ENCODE measurements at regions not wholly inside any gene's neighbourhood (a gene's known extent, or its start where the extent isn't known, plus 50 kb on each side); places are given as distances from the start of the nearest gene placed in this dataset.

DNA sequence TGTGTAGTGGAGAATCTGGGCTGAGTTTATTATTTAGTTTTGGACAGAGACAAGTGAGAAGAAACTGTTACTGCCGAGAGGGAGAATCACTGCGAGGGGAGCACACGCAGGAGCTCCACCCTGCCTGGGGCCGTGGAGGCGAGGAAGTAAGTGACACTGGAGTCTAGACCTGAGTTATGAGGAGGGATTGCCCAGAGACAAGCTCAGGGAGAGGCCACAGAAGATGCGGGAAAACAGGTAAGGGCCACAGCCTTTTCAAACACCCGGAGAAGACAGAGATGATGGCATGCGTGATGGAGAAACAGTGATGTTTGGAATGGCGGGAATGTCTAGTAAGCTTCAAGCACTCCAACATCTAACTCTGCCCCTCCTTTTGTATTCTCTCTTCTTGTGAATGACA is 84.1 kb downstream of the TNFSF11 start:
- no peak for DNase-seq

DNA sequence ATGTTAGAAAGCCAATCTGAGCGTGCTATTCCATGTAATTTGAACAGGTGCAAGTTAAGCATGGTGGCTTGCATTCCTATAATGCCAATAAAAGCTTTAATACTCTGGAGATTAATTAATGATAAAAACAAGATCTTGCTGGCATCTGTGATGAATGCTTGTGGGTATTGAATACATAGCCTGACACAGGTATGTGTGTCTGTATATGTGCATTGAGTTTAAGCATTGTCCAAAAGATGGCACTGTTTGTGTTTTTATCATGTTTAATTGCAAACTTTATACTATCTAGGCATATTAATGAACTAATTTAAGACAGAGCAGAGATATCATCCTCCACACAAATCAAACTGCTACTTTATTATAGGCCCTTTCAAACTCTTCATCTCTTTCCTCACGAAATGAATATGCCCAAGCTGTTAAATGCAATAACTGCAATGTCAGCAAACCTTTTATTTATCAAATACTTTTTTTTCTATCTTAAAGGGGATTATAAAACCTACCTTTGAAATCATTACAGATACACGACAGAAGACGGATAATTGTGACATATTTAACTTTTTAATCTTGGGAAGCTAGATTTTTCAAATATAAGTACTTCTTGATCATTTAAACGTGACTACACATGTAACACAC is 86.5 kb downstream of the TNFSF11 start:
- DNase-seq, result peak; percentile 44

DNA sequence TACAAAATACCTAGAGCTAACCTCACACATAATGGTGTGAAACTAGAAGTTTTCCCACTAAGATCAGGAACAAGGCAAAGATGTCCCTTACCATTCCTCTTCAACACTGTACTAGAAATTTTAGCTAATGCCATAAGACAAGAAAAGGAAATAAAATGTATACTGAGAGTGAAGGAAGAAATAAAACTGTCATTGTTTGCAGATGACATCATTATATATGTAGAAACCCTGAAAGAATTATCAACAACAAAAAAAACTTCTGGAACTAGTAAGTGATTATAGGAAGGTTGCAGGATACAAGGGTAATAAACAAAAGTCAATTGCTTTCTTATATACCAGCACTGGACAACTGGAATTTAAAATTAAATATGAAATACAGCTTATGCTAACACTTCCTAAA is 93.7 kb downstream of the TNFSF11 start:
- no peak for DNase-seq

DNA sequence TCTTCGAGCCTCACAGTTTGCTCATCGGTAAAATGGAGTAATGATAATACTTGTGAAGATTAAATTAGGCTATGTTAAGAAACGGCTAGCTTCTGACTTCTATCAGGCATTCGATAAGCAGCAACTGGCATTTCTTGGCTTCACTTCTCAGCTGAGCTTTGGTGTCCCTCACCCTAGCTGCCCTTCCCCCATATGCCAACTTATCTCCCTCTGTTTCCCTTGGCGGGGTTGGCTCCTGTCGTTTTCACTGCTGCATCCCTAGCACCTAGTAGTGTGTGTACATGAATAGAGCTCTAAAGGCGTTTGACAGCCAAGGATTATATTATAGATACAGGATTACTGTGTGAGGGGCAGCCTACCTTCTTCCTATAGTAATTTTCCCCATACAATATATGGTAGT is 97.5 kb downstream of the TNFSF11 start:
- DNase-seq, result no peak

DNA sequence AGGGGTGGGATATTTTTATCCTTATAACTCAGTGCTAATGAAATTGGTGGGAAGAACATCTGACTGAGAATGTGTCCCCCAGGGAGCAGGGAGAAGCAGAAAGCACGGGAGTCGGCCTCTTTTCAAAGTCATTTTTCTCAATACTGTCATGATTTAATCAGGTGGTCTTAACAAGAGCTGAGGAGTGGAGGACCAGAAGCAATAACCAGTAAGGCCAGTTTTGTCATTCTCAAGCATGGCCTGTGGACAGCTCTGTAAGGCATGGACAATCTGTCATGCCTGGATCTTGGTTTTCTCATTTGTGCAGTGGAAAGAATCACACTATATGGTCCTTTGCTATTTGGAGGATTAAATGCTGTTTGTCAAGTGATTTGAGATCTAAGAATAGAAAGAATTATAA is 99.7 kb downstream of the TNFSF11 start:
- no peak for DNase-seq

DNA sequence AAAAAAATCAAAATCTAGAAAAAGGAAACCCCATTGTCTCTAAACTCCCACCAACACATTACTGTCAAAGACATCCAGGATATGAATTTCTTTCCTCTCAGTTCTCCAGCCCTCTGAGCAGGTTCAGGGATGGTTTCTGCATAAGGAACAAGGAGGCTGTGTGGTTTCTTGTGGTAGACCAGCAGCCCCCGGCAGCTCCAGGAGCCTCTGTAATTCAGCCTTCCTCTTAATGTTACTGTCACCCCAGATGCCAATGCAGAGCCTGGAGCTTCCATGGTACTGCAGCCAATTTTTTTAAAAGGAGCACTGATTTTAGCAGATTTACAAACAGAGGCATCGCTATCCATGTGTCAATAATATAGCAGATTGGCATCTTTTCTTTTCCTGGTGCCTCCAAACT is 100.6 kb upstream of the FAM216B start:
- no peak for DNase-seq

DNA sequence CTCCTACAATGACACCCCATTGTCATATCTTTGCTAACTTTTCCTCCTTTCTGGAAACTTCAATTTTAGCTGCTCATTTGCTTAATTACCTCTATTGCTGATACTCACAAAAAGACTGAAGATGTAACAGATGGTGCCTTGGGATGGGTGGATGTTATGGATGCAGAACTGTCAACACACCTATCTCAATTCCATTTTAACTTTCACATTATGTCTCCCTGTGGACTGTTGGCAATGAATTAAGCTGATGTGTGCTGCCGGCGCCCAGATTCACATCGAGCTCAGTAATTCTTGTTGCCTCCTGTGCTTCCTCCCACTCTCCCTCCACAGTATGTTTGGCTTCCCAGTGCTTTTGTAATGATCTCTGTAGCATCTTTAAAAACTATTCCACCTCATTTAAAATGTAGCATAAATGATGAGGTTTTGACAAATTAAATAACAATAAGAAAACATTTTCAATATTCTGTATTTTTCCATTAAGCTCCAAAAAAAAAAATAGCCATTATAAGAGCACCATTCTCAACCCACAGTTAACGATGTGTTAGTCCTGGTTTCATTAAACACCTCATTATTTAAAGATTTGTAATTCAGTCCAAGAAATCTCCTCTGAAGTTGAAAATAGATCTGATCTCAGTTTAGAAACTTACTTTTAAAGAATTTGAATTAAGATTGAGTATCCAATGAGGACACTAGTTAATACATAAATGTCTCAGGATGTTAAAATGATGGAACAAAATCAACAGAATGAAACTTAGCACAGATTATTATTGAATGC is 99.9 kb upstream of the FAM216B start:
- DNase-seq, result no peak

DNA sequence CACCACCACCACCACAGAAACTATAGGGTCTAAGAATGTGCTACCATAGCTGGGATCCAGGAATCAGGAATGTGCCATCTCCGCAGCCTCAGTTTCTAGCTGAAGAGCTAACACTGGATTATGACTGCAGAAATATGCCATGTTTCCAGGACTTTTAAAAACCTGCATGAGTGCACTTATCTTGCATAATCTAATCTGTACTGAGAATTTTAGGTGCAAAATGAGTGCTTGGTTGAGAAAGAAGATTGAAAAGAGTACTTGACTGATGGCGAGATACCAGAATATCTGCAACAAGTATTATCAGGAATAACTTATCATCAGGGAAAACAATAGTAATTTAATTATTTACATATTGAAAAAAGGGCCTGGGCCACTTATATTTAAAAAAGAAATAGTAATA is 97.2 kb upstream of the FAM216B start:
- no peak for DNase-seq

DNA sequence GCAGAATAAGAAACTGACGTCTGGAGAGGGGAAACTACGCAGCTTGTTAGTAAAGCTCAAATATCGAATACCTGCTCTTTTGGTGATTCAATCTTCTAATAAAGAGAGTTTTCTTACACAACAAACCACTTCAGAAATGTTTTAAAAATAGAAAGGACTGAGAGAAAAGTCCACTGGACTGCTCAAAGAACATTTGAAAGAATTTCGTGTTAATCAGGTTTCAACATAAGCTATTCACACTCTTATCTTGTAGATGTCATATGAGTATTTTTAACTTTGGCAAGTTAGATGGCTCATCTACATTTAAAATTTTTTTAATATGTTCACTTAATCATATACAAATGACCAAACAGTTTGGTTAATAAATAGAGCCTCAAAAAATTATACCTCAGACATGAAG is 95.6 kb upstream of the FAM216B start:
- DNase-seq, result no peak

DNA sequence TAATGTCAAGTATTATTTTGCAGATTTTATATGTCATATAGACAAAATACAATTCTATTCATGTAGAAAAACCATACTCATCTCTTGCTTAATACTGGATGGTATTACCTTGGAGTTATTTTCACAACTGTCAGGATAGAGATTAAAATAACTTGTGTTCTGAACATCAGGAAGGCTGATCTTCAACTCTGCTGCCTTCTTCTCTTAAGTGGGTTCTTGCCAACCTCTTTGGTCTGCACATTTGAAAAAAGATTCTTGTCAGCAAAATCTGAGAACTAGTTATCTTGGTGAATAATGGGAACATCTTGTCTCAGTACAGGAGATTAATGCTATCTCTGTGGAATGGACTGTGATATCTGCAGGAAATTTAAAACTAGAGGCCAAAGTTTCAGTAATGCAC is 95.2 kb upstream of the FAM216B start:
- no peak for DNase-seq

- no peak for DNase-seq
Measured at GRCh38 chr13:42688821-42689220, 92.6 kb upstream of the FAM216B start.

DNA sequence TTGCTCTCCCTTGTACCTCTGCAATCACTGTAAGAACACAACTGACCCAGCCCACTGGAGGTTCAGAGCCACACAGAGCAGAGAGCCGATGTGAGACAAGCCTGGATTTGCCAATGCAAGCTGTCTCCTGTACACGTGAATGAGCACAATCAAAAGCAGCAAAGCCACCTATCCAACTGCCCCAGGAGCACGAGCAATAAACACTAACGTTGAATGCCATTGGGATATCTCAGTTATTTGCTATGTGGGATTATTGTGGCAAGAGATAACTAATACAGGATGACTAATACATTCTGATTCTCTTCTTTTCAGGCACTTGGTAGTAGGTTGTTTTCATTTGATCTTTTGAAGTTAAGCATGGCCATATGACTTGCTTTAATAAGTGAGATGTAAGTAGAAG is 85.2 kb upstream of the FAM216B start:
- DNase-seq, result peak; percentile 87

- no peak for DNase-seq
Measured at GRCh38 chr13:42699912-42700311, 81.5 kb upstream of the FAM216B start.

DNA sequence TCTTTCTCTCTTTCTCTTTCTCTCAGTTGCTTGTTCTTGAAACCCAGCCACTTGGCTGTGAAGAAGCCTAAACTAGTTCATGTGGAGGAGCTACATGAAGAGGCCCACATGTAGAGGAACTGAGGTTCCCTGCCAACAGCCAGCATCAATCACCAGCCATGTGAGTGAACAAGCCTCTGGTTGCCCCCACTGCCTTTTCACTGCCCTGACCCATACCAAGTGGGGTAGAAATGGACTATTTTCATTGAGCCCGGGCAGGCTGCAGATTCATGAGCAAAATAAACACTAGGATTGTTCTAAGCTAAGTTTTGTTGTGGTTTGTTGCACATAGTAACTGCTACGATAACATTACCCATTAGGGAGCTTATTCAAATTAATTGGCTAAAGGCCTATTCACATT is 78.7 kb upstream of the FAM216B start:
- no peak for DNase-seq

DNA sequence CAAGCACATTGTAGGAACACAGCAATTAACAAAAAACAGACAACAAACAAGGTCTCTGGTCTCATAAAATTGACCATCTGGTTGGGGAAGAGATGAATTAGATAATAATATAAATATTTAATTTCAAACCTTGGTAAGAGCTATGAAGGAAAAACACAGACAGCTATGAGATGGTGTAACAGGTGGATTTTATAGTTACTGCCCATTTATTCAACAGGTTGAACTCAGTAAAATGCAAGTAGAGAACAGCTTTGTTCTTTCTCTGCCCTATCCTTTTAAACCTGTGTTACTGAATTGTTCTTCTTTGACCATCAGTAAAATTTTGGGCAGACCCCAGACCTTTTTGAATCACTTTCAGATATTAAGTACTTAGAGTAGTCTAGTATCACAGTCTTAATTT is 77.6 kb upstream of the FAM216B start:
- DNase-seq, result no peak

DNA sequence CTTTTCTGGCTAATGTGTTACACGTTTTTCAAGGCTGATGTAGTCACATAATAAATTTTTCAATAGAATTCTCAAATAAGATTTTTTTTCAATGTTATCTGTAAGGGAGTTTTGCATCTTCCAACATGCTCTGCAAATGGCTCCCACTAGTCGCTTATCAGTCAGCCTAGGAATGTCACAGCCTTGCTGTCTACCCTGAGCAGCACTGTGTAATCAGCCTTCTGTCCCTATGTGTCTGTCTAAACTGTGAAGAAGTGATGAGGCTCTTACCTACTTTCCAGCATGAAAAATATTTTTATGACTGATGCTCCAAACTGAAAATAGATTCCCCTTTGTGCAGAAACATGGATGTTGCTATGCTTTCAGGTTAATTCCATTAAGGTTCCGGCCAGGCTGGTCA is 75.1 kb upstream of the FAM216B start:
- no peak for DNase-seq

DNA sequence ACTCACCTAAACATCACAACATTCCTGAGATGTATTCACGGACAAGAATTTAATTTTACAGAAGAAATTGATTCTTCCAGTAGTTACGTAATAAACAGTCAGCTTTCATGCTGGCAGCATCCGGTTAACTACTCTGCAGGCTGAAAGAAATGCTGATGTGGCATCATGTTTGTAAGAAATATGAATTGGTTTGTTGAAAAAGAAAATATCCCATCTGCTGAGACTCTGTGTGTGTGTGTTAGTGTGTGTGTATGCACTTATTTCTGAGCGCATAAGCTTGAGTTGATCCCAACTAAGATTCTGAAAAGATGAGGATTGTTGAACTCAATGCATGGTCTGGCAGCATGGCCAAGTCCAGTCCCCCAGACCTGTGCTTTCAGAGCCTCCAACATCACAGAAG is 74.3 kb upstream of the FAM216B start:
- DNase-seq, result peak; percentile 32

GRCh38 chr13:42707586-42707985 is 73.8 kb upstream of the FAM216B start:
- peak; percentile 83 for DNase-seq

- no peak for DNase-seq
Measured at GRCh38 chr13:42708391-42708790, 73.0 kb upstream of the FAM216B start.

DNA sequence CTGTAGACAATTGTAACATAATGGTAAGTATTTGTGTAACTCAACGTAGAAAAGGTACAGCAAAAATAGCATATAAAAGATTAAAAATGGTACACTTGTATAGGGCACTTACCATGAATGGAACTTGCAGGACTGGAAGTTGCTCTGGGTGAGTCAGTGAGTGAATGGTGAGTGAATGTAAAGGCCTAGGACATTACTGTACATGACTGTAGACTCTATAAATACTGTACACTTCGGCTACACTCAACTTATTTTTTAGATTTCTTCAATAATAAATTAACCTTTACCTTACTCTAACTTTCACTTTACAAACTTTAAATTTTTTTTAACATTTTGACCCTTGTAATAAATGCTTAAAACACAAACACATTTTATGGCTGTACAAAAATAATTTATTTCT is 72.1 kb upstream of the FAM216B start:
- no peak for DNase-seq

- DNase-seq, result no peak
Measured at GRCh38 chr13:42715909-42716308, 65.5 kb upstream of the FAM216B start.

DNA sequence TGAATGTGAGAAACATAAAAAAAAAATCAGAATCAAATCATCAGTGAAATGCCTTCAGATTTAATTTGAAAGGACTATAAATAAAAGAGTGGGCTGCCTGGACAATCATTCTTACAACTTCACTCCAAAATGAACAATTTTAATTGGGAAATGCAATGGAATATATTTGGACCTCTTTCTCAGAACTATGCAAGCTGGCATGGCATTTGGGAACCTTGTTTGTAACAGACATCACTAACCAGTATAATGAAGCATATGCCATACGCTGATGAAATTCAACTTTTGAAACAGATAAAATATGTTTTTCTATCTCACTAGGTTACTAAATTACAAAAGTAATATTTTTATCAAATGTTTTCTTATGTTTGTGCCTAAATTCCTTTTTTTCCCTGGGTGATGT is 64.2 kb upstream of the FAM216B start:
- DNase-seq, result no peak

DNA sequence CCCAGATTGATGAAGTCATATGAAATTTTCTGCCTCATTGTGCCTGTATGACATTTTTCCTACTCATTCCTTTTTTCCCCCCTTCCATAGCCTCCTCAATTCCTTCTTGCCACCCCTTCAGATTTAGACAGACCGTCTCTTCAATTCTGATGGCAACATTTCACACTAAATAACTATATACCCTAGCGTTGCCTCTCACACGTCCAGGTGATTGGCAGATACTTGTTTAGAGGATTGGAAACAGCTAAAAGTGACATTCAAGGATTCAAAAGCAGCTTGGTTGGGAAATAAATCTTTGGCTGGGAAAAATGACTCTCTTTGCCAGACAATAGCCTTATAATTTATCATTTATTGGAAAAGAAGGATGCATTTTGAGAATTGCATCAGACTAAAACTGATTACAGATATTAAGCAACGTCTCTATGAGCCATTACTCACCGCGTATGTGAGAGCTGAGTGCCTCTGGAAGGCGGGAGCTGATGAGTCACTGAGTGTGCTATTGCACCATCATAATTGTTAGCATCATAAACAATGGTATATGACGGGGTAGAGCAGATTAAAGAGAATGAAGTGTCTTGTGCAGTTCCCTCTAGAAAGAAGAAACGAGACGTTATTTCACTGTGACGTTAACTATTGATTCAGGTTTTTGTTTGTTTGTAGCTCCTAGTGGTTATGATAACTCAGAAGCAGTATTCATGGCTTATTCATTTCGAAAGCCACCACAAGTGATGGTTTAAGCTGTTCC is 61.1 kb upstream of the FAM216B start:
- peak; percentile 98 for DNase-seq

DNA sequence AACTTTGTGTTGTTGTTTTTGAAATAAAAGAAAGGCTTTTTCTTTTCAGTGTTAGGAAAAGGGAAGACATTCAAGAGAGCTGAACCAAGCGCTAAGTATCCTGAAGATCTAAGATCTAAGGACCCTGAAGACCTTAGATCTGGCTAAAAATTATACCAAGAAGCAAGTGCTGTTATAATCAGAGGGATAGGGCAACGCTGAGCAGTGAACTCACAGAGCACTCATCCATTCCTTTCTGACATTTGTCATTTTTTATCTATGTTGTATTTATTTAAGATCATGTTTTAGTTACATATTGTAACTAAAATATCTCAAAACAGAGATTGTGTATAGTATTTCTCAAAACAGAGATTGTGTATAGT is 60.5 kb upstream of the FAM216B start:
- no peak for DNase-seq

All from fibroblast of skin of right biceps (primary cell).